ENCODE measurements at regions not wholly inside any gene's neighbourhood (a gene's known extent, or its start where the extent isn't known, plus 50 kb on each side); places are given as distances from the start of the nearest gene placed in this dataset.

DNA sequence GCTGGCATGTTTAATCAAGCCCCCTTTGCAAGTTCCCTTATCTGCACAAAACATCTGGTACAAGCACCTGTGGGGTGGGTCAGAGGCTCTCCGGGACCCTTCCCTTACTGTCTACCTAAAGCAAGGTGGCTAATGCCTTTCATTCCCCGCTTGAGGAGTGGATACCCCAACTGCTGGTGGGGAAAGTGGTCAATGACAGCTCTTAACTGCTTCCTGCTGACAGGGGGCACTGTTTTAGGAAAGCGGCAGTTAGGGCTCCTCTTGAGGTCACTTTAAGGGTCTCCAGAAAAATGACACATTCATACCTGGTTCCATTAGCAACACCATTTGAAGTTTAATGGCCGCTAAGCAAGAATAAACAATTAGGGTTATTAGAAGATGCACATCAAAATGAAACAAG is 761.8 kb upstream of the PHF14 start:
- DNase-seq = no peak

DNA sequence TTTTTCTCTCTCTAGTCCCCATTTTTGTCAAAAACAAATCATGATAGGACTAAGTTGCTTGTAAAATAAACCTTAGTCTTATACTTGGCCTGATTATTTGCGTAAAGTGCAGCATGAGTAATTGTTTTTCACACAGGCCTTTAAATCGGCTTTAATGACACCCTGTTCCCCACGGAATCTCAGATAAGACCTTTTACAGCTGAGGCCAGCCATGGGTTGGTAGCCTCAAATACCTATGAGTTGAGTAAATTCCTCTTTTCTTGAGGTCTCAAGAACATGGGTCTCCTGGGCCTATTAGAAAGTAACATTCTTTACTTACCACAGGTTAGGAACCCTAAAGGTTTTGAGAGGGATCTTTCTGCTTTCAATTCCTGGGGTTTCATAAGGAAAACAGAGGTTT is 761.0 kb upstream of the PHF14 start:
- no peak for DNase-seq

DNA sequence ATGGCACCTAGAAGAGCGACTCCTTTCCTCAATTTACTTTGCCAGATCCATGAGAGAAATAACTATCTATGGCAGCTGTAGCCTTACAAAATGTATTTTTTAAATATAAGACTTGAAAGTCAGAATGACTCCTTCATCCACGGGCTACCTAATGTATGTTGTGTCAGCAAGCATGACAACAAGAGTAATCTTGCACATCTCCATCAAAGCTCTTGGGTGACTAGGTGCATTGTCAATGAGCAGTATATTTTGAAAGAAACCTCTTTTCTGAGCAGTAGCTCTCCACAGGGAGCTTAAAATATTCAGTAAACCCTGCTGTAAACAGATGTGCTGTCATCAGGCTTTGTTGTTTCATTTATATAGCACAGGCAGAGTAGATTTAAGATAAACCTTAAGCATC is 757.2 kb upstream of the PHF14 start:
- no peak for DNase-seq

DNA sequence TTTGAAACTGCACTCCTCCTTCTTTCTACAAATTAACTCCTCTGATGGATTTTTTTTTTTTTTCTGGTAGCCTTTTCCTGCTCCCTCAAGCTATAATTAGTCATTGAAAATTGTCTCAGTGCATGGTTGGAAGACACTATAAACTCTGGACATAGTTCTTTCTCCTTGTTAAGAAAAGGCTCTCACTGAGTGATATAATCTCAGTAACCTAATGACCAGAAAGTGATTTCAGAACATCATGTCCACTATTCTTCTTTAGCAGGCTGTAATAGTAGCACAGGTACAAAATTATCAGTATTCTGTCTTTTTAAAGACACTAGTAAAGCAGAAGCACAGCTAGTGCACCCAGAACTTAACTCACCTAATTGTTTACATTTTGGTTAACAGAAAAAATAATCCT is 752.6 kb upstream of the PHF14 start:
- no peak for DNase-seq

DNA sequence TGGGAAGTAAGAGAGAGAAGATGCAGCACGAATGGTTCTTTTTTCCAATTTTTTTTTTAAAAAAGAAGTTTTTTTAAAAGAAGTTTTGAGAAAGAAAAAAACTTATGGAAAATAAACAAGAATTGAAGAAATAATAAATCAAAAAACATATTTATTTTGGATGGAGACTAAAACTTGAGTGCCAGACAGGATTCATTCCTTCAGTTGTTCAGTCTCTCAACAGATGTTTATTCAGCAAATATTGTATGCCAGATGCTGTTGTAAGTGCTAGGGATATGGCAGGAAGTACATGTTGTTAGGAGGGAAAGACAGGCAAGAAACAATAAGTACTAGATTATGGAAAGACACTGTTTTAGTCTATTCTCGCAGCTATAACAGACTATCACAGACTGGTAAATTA is 750.7 kb upstream of the PHF14 start:
- DNase-seq = no peak

DNA sequence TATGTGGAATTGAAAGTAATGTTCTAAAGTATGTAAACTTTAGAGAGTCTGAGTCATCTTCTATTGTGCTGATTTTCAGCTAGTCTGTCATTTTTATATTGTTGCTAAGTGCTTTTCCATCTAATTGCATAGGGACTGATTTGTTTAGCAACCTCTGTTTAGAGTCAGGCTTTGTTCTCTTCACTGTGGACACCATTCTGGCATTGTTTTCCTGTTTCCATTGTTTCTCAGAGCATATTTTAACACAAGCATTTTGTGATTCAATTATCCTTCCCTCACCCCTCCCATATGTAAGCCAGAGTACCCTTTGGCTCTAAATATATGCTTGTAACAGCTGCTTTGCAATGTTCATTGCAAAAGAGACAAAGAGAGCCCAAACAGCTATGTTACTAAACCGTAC is 748.4 kb upstream of the PHF14 start:
- no peak for DNase-seq

DNA sequence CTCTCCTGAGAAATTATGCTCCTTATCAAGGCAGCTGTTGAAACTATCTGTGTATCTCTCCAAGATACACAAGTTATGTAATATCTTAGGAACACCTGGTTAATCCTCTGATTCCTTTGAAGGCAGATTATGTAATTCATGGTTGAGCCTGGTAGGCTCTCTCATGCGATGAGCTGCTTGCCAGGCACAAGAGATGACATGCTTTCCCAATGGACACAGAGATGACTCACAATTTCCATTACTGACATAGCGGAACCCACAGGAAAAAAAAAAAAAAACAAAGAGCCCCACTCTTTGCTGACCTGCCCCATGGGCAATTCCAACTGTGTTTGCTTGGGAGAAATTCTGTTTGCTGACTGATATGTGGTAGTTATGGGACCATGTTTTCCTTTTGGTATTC is 736.4 kb upstream of the PHF14 start:
- DNase-seq = no peak

DNA sequence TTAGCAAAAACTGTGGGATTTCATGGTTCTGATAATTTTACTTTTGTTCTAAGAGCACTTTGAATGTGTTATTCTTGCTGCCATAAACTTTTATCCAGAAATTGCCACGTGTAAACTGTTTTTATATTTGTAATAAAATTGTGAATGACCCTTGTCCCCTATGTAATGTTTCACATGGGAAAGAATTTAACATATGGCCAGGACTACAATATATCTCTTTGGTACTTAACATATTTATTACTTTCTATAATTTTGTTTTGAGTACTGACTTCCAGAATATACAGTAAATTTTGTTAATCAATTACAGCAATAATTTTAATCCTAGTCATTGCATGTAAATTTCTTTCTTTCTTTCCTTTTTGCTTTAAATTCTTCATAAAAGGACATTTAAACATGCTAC is 735.0 kb upstream of the PHF14 start:
- DNase-seq = no peak

DNA sequence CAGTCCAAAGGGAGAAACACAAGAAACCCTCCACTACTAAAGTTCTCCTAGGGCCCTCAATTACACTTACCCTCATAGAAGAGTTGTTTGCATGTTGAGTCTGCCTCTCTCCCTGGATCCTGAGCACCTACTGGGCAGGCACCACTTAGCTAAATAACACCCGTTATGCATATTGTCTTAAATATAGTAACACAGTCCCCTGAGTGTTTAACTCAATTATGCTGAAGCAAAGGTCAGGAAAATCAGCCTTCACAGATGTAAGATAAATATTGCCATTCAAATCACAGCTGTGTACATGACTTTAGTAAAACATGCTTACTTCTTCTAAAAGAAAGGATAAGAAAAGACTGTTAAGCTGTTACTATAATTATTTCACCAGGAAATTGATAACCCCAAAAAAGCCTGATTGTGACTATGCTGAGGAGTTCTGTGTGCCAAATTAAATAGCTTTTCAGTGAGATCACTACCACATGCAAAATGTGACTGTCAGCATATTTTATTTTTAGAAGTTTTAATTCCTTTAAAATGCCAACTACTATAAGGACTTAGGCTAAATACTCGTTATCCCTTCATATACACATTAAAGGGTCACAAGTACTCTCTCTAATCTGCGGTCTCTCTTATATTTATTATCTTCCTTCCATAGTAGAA is 733.9 kb upstream of the PHF14 start:
- no peak for DNase-seq

DNA sequence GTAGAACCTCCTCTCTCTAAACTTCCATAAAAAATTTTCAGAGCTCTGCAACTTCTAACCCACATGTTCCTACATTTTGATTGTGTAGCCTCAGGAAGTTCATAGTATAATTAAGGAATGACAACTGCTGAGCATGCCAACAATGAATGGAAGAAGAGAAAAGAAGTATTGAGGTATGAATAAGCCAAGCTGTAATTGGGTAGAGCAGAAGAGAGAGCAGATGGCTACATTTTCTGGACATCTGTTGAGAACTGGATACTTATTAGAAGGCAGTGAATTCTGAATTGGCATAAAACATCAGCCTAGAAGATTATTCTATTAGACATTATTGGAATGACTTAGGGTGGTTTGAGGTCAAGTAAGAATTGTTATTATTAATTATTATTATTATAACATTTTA is 728.3 kb upstream of the PHF14 start:
- DNase-seq = no peak

DNA sequence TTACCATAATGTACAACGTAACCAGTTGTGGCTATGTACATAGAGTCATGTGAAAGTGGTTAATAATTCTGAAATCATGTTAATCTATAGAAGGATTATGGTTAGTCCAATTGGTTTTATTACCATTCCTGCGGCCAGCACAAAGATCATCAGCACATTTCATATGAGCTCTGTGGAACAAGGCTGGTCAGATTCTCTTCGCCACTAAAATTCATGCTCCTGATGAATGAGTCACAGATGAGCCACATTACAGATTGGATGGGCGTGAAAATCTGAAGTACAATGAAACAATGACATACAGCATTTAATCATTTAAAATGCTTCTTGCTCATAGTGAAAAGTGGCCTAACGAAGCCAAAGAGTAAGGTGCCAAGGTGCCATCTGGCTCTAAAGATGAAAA is 716.2 kb upstream of the PHF14 start:
- no peak for DNase-seq

DNA sequence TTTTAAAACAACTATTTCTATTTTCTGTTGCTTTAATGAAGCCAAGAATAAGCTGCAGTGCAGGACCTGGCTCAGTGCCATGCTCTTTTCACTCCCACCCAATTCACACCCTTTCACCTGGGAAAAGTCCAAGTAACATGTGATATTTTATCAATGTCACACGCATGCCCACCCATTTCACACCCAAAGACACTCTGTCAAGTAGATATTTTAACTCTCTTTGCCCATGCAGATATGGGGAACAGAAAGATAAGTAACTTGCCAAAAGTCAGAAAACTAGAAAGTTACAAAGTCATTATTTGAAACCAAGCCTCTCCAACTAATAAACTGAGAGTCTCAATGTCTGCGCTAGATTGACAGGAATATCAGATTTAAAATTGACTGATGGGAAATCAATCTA is 706.7 kb upstream of the PHF14 start:
- no peak for DNase-seq

DNA sequence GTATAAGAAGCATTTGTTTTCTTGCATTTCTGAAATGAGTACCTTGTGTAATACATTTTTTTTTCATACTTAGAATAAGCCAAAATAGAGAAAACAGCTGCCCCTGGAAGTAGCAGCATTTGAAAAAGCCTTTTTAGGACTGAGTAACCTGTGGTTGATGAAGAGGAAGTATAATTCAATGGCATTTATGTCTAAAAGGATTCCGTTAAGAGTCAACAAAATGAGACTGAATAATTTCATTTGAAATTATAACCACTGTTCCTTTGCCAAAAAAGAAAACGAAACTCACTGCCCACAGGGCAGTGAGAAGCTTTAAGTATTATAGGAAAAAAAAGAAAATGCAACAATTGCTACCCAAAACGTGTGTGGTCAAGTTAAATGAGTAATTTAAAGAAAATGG is 705.6 kb upstream of the PHF14 start:
- no peak for DNase-seq

DNA sequence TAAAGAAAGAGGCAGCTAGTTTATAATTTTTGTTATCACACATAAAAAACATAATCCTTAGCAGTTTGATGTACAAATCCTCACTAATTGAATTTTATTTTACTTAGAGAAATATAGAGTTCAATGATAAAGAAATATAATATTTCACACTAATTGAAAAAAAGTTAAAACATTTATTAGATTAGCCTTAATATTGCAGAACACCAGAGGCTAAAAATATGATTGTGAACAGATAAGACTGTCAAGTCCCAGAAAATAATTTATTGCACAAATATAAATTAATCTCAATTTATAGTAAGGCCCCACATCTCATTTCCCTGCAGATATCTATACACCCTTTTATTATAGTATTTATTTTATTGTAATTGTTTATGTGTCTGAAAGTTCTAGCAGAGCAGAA is 690.8 kb upstream of the PHF14 start:
- DNase-seq = no peak

DNA sequence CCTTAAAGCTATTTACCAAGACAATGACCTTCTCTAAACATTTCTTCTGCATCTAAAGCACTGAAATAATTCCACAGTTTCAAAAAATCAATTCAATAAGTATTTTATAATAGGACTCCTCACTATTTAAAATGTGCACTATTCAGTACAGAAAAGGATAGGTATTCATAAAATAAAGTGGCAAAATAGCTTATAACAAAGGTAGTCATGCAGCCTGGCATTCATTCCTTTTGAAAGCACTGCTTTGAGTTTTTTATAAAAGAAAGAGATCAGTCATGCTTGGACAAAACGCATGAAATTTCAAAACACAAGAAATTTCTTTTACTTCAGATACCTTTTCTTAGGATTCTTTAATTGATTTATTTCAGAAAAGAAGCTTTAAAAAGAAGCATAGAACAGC is 689.7 kb upstream of the PHF14 start:
- no peak for DNase-seq

DNA sequence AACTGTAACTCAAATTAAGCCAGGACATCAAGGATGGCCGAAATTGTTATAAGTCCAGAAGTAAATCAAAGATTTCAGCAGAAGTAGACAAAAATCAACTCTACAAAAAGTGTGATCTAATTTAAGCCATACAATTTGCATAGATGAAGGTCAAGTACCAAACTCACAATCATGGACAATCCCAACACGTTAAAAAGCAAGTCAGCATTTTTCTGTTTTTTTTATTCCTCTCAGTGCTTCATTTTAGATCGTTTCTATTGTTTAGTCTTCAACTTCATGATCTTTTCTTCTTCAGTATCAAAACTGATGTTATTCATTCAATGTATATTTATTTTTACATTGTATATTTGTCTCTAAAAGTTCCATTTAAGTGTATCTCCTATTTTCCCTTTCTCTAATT is 674.3 kb upstream of the PHF14 start:
- no peak for DNase-seq

DNA sequence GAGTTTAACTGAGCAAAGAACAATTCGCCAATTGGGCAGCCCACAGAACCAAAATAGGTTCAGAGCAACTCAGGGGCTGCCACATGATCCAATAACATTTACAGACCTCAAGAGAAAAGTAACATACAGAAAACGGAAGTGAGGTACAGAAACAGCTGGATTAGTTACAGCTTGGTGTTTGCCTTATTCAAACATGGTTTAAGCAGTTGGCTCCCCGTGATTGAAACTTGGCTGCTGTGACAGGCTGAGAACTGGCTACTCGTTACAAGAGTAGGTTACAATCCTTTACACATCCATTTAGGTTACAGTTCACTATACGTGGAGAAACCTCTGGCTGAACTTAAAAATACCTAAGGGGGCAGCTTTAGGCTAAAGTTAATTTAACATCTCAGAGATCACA is 673.1 kb upstream of the PHF14 start:
- DNase-seq = no peak

DNA sequence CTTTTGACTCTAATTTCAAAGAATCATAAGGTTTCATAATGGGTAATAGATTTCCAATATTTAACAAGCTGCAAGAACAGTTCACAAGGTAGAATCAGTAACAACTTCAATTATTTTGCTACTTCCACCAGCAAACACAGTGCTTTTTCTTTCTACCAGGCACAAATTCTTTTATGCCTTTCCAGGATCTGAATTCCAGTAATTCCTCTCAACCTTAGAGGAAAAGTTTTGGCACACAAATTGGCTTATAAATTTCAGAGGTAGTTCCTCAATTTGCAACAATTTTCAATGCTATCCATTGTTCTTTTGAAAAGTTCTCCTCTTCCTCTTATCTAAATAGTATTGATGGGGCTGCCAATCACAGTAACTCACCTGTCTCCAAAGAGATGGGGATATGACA is 665.4 kb upstream of the PHF14 start:
- DNase-seq = no peak

DNA sequence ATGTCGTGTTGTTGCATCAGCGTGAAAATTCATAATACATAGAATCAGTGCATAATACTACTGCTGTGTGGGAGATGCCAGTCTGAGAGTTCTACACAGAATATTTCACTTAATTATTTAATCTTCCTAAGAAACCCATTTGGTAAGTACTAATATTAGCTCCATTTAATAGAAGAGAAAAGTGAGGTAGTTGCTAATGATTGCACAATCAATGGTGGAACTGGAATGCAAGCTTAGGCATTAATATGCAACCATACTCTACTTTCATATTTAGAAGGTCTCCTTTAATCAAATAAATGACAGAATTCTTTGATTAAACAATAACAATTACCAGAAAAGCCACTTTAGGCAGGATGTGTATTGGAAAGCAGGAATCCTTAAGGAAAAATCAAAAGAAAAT is 660.7 kb upstream of the PHF14 start:
- DNase-seq = no peak

DNA sequence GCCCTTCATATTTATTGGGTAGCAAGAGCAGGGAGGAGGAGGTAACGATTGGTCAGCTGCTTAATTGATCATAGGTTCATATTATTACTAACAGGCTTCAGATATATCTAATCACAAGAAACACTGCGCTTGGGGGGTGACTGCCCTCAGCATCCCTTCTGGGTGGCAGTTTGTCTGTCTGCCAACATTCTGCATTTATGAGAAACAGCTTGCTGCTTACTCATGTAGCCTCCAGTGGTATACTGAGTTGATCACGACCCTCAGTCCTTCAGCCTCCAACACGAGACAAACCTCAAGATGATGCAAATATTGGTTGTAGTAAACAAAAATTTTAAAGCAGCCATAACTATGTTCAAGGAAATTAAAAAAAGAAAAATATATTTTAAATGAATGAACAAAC is 657.8 kb upstream of the PHF14 start:
- no peak for DNase-seq

DNA sequence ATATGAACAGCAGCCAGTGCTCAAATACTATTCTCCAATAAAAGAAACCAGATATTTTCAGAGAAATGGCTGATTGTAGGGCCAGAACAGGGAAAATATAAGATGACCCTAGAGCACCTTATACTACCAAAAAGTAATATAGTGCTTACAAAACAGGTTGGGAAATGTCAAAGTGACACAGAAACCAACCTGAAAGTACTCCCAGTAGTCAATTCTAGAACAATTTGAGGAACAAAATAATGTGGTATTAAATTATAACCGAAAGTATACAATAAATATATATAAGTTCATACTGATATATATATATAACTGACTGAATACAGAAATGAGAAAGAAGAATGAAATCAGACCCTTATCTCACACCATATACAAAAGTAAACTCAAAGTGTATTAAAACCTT is 657.2 kb upstream of the PHF14 start:
- DNase-seq = no peak

DNA sequence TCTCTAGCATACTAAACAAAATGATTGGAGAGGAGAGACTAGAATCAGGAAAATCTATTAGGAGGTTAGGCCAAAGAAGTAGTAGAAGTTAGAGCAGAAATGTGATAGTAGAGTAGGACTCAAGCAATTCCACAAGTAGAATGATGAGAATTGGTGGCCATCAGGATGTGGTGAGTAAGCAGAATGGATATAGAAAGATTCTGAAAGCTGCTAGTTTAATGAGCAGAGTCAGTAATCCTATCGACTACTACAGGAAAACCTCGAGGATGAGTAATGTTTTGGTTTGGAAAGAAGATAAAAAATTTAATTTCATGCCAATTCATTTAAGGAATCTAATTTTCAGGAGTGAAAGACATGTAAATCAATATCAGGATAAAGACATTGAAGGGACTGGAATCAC is 648.3 kb upstream of the PHF14 start:
- DNase-seq = no peak

DNA sequence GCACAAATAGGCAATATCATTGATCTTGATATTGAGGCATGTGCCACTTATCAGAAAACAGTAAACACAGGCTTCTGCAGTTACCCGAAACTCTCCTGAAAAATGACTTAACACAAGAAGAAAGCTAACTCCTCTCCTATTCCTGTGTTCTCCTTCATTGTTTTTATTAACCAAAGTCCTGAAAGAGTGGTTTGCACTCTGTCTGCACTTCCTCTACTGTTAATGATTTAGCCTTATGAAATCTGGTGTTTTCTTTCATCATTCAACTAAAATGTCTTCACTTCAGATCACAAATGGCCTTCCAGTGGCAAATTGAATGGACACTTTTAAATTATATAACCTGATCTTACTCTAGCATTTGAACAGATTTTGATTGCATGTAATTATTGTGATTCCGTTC is 630.6 kb upstream of the PHF14 start:
- DNase-seq = no peak

DNA sequence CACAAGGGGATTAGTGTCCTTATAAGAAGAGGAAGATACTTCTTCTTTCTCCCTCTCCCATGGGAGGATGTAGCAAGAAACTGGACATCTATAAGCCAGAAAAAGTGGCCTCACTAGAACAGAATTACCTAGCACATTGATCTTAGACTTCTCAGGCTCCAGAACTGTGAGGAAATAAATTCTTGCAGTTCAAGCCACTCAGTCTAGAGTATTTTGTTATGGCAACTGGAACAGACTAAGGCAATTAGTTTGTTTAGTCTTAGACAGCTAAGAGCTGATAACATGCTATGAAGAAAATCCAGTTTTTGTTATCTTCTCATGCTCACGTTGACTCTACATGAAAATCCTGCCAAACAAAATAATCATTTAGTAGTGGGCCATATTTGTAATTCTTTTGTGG is 627.6 kb upstream of the PHF14 start:
- DNase-seq = no peak

DNA sequence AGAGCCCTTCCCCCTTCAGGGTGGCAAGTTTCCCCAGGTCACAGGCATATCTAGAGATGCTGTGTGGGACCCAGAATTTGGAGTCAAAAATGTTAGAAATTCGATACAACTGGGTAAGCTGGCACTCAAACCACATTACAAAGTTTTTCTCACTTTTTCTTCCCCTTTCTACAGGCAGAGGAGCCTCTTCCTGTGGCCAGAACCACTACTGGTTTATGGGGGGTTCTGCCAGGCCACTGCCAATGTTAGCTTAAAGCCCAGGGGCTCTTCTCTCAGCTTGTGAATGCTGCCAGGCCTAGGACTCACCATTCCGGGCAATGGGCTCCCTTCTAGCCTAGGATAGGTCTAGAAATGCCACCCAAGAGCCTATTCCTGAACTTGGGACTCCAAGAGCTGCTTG is 617.9 kb upstream of the PHF14 start:
- no peak for DNase-seq

DNA sequence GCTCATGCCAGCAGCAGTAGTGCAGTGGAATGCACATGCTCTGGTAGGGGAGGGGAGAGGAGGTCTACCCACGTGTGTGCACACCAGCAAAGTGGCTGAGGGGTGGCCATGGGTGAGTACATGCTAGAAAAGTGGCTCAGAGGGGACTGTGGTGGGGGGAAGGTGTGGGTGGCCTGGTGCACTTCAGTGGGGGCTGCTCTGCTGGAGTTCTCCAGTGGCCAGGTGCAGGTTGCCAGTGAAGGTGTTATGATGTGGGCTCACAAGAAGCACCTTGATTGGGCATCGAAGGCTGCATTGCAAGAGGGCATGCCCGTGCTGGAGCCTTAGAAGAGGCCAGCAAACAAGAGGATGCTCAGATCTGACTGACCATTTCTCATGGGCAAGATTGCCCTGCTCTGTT is 613.6 kb upstream of the PHF14 start:
- DNase-seq = no peak
